ENCODE measurements at regions not wholly inside any gene's neighbourhood (a gene's known extent, or its start where the extent isn't known, plus 50 kb on each side); places are given as distances from the start of the nearest gene placed in this dataset.

DNA sequence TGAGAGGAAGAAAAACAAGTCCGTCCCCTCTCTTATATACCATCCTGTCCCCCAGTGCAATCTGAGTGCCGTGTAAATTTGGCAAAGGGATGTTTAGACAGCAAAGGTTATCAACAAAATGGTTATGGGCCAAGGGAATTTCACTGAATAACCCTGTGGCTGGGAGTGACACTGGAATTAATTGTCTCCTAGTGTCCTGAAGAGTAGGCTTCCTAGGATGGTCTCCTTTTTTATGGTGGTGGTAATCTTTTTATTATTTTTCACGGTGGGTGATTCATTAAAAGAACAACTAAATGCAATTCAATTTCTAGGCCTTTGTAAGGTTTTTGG lies 244.2 kb downstream of the PIK3R1 start:
- TF ChIP-seq, protein P1, sequence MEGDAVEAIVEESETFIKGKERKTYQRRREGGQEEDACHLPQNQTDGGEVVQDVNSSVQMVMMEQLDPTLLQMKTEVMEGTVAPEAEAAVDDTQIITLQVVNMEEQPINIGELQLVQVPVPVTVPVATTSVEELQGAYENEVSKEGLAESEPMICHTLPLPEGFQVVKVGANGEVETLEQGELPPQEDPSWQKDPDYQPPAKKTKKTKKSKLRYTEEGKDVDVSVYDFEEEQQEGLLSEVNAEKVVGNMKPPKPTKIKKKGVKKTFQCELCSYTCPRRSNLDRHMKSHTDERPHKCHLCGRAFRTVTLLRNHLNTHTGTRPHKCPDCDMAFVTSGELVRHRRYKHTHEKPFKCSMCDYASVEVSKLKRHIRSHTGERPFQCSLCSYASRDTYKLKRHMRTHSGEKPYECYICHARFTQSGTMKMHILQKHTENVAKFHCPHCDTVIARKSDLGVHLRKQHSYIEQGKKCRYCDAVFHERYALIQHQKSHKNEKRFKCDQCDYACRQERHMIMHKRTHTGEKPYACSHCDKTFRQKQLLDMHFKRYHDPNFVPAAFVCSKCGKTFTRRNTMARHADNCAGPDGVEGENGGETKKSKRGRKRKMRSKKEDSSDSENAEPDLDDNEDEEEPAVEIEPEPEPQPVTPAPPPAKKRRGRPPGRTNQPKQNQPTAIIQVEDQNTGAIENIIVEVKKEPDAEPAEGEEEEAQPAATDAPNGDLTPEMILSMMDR (conservative IDR thresholded peaks at IDR 0.05; ENCODE audit: low read length) = no peak
- TF ChIP-seq EZH2phosphoT487 (IDR thresholded peaks at IDR 0.05; ENCODE audit: borderline replicate concordance, low read depth, low read length) = no peak
